Hepatocyte (in vitro differentiated cells): ENCODE measurements at regions not wholly inside any gene's neighbourhood (a gene's known extent, or its start where the extent isn't known, plus 50 kb on each side); places are given as distances from the start of the nearest gene placed in this dataset.

Source experiments
- DNase-seq: peaks from one replicate; pipeline ENCODE4 v3.0.0-alpha.2; 2016; ENCODE audit warnings: low spot score
- H2AFZ ChIP-seq: fragments of 200-600 bp; sonication (generic); 2 replicates; pipeline ENCODE4 v1.6.0; 2016; ENCODE audit warnings: antibody characterized with exemption, mild to moderate bottlenecking
- H3K27ac ChIP-seq: fragments of 200-600 bp; sonication (generic); 2 replicates; pipeline ENCODE4 v1.5.1; 2016; ENCODE audit warnings: mild to moderate bottlenecking
- H3K27me3 ChIP-seq: fragments of 200-600 bp; sonication (generic); 2 replicates; pipeline ENCODE4 v1.6.1; 2016
- H3K36me3 ChIP-seq: fragments of 200-600 bp; sonication (generic); replicated peaks from 2 replicates; pipeline ENCODE4 v1.5.1; 2016; ENCODE audit warnings: low read depth; ENCODE audit not compliant: insufficient read depth
- H3K4me1 ChIP-seq: fragments of 200-600 bp; sonication (generic); 2 replicates; pipeline ENCODE4 v1.5.1; 2016; ENCODE audit warnings: mild to moderate bottlenecking, moderate library complexity; ENCODE audit not compliant: insufficient read depth
- H3K4me2 ChIP-seq: fragments of 200-600 bp; sonication (generic); 2 replicates; pipeline ENCODE4 v1.6.0; 2016
- H3K4me3 ChIP-seq: fragments of 200-600 bp; sonication (generic); 2 replicates; pipeline ENCODE4 v1.5.1; 2016; ENCODE audit warnings: mild to moderate bottlenecking
- H3K79me2 ChIP-seq: fragments of 200-600 bp; sonication (generic); 2 replicates; pipeline ENCODE4 v1.6.0; 2017; ENCODE audit warnings: mild to moderate bottlenecking
- H3K9me2 ChIP-seq: fragments of 200-600 bp; sonication (generic); replicated peaks from 2 replicates; pipeline ENCODE4 v1.6.0; 2017; ENCODE audit warnings: mild to moderate bottlenecking; ENCODE audit not compliant: insufficient read depth
- H3K9me3 ChIP-seq: fragments of 200-600 bp; sonication (generic); 2 replicates; pipeline ENCODE4 v1.5.1; 2016; ENCODE audit warnings: low read depth, mild to moderate bottlenecking
- H4K20me1 ChIP-seq: fragments of 200-600 bp; sonication (generic); 2 replicates; pipeline ENCODE4 v1.6.0; 2016; ENCODE audit warnings: mild to moderate bottlenecking; ENCODE audit not compliant: insufficient read depth, poor library complexity, severe bottlenecking
- EZH2 ChIP-seq: fragments of 200-600 bp; sonication (generic); IDR thresholded peaks from 2 replicates; pipeline ENCODE4 v1.6.1; 2016; ENCODE audit warnings: antibody characterized with exemption, mild to moderate bottlenecking, borderline replicate concordance
- EZH2phosphoT487 ChIP-seq: fragments of 200-600 bp; sonication (generic); IDR thresholded peaks from one replicate; pipeline ENCODE4 v1.6.1; 2018; ENCODE audit warnings: antibody characterized with exemption, mild to moderate bottlenecking, low read depth, moderate library complexity; ENCODE audit not compliant: unreplicated experiment, severe bottlenecking
- WGBS: methylation state at CpG from one replicate; pipeline ENCODE4 v1.1.6; 2016; ENCODE audit warnings: low lambda C conversion rate; ENCODE audit errors: missing lambda C conversion rate; 5-methylcytosine and 5-hydroxymethylcytosine counted together
- TF ChIP-seq, protein P1 (sequence below): fragments of 200-600 bp; sonication (generic); IDR thresholded peaks from 2 replicates; pipeline ENCODE4 v1.5.1; 2016; ENCODE audit warnings: antibody characterized with exemption, mild to moderate bottlenecking; ENCODE audit not compliant: poor library complexity

DNA sequence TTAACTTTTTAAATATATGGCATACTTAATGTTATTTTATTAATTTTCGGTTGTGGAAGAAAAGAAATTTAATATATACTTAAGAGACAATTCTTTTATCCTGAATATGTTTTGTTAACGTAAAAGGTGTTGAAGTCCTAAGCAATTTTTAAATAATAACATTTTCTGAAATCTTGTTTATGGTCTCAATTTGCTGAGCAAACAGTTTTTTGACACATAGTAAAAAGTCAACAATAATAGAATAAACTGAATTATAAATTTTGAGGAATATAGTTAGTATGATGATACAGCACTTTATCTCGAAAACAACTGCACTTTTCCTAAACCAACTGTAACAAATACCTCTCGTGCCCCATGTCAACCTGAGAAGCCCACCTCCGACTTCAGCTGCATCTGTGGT lies 229.8 kb upstream of the TARS1 start:
- Histone ChIP-seq H3K4me1 (no peaks in the 10 kb centered on the region), H3K9me3 (no peaks in the 10 kb centered on the region), H2AFZ (no peak overlapping the region), H3K9me2 (no peaks in the 10 kb centered on the region), H3K4me3 (no peak overlapping the region), H3K36me3 (no peaks in the 10 kb centered on the region), H4K20me1 (no peaks in the 10 kb centered on the region), H3K79me2 (no peaks in the 10 kb centered on the region), H3K4me2 (no peak overlapping the region), H3K27me3 (no peaks in the 10 kb centered on the region), H3K27ac (no peak overlapping the region)
- 95% methylated on average over 5 of the region's 5 CpGs for WGBS
- DNase-seq: no peak
- TF ChIP-seq, protein P1, sequence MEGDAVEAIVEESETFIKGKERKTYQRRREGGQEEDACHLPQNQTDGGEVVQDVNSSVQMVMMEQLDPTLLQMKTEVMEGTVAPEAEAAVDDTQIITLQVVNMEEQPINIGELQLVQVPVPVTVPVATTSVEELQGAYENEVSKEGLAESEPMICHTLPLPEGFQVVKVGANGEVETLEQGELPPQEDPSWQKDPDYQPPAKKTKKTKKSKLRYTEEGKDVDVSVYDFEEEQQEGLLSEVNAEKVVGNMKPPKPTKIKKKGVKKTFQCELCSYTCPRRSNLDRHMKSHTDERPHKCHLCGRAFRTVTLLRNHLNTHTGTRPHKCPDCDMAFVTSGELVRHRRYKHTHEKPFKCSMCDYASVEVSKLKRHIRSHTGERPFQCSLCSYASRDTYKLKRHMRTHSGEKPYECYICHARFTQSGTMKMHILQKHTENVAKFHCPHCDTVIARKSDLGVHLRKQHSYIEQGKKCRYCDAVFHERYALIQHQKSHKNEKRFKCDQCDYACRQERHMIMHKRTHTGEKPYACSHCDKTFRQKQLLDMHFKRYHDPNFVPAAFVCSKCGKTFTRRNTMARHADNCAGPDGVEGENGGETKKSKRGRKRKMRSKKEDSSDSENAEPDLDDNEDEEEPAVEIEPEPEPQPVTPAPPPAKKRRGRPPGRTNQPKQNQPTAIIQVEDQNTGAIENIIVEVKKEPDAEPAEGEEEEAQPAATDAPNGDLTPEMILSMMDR: no peak
- TF ChIP-seq EZH2phosphoT487 (no peak), EZH2 (no peak)

DNA sequence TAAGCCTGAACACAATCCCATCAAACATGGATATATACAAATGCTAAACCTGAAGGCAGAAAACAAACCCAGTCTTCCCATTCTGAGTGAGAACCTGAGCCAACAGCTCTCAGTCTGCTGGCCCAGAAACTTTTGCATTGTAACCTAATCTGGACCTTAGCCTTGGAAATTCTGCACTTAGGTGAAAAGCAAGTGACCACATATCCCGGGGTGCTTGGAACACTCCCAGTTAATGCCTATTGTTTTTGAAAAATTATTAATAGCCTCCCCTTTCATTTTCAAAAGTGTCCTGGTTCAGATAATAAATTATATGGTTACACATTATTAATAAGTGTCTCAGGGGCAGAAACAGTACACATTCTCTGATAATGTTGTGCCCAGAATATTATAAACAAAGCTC lies 228.3 kb upstream of the TARS1 start:
- whole genome bisulfite sequencing: 58% methylated on average over 1 of the region's 1 CpG
- no peak overlapping the region for H3K4me3 ChIP-seq
- no peak overlapping the region for H3K27ac ChIP-seq
- H3K9me3 ChIP-seq: no peaks in the 10 kb centered on the region
- no peak for DNase-seq
- no peak overlapping the region for H3K4me2 ChIP-seq
- H3K4me1 ChIP-seq: no peaks in the 10 kb centered on the region
- H3K9me2 ChIP-seq: no peaks in the 10 kb centered on the region
- no peaks in the 10 kb centered on the region for H4K20me1 ChIP-seq
- H2AFZ ChIP-seq: no peak overlapping the region
- no peaks in the 10 kb centered on the region for H3K79me2 ChIP-seq
- H3K36me3 ChIP-seq: no peaks in the 10 kb centered on the region
- TF ChIP-seq EZH2phosphoT487 (no peak), EZH2 (no peak)
- H3K27me3 ChIP-seq: no peaks in the 10 kb centered on the region

DNA sequence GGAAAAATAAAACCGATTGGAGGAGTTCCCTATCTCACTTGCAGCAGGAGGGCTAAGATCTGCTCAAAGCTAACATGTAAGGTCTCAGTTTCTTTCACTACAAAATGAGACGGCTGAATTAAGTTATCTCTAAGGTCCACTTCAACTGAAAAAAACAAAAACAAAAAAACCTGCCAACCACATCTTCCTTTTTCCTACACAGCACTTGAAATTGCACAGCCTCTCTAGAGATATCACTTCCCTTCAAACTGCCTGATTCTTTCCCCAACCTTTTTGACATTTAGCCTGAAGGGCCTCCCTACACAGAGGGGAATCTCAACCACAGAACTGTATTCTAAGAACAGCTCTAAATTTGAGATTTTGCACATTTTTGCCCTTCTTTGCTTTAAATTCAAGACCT lies 227.9 kb upstream of the TARS1 start:
- Histone ChIP-seq H3K36me3 (no peaks in the 10 kb centered on the region), H4K20me1 (no peaks in the 10 kb centered on the region), H3K4me3 (no peak overlapping the region), H3K9me3 (no peaks in the 10 kb centered on the region), H3K4me1 (no peaks in the 10 kb centered on the region), H3K27me3 (no peaks in the 10 kb centered on the region), H3K4me2 (no peak overlapping the region), H3K27ac (no peak overlapping the region), H3K9me2 (no peaks in the 10 kb centered on the region), H2AFZ (no peak overlapping the region), H3K79me2 (no peaks in the 10 kb centered on the region)
- DNase-seq: no peak
- 66% methylated on average over 2 of the region's 2 CpGs for WGBS
- TF ChIP-seq, protein P1: no peak
- TF ChIP-seq EZH2phosphoT487 (no peak), EZH2 (no peak)

DNA sequence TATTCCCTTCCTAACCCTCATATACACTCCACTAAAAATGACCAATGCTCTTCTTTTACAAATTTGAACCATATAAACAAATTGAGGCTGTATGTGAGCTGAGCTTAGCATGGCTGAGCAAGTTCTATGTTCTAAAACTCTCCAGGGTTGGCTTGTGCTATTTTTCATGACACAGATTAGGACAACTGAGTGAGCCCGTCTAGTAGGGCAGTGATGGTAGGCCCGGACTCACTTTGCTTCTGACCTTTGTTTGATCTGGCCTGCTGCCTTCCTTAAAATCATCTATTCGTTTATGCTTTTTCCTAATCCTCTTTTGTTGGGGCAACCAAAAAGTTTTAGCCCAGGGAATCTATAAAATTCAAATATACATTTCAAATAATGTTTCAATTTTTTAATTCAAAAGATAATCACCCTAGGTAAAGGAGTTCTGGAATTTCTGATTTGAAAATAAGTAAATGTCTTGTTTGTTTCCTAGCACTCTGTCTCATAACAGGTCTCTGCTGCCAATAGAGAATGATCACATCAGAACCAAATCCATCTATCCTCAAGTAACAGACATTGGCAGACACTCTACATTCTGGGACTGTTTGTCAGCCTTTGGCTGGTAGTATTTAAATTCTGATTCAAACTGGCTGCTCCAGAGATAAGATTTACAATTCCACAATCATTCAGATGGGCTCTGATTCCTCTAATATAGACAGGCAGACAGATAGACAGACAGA lies 217.0 kb upstream of the TARS1 start:
- Histone ChIP-seq H3K4me1 (no peaks in the 10 kb centered on the region), H2AFZ (no peak overlapping the region), H3K9me3 (no peaks in the 10 kb centered on the region), H4K20me1 (no peaks in the 10 kb centered on the region), H3K27me3 (no peaks in the 10 kb centered on the region), H3K4me3 (no peak overlapping the region), H3K9me2 (no peaks in the 10 kb centered on the region), H3K4me2 (no peak overlapping the region), H3K79me2 (no peaks in the 10 kb centered on the region), H3K27ac (no peak overlapping the region), H3K36me3 (no peaks in the 10 kb centered on the region)
- TF ChIP-seq, protein P1: no peak
- TF ChIP-seq EZH2: no peak
- WGBS: 70% methylated on average over 3 of the region's 3 CpGs
- no peak for DNase-seq
